ENCODE measurements at regions not wholly inside any gene's neighbourhood (a gene's known extent, or its start where the extent isn't known, plus 50 kb on each side); places are given as distances from the start of the nearest gene placed in this dataset.

DNA sequence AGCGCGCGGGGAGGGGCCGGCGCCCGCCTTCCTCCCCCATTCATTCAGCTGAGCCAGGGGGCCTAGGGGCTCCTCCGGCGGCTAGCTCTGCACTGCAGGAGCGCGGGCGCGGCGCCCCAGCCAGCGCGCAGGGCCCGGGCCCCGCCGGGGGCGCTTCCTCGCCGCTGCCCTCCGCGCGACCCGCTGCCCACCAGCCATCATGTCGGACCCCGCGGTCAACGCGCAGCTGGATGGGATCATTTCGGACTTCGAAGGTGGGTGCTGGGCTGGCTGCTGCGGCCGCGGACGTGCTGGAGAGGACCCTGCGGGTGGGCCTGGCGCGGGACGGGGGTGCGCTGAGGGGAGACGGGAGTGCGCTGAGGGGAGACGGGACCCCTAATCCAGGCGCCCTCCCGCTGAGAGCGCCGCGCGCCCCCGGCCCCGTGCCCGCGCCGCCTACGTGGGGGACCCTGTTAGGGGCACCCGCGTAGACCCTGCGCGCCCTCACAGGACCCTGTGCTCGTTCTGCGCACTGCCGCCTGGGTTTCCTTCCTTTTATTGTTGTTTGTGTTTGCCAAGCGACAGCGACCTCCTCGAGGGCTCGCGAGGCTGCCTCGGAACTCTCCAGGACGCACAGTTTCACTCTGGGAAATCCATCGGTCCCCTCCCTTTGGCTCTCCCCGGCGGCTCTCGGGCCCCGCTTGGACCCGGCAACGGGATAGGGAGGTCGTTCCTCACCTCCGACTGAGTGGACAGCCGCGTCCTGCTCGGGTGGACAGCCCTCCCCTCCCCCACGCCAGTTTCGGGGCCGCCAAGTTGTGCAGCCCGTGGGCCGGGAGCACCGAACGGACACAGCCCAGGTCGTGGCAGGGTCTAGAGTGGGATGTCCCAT lies 232.8 kb downstream of the SEC14L1 start:
- no peaks in the 10 kb centered on the region for H3K9me3 Mint-ChIP-seq (ENCODE audit: unreplicated experiment)
- H3K27ac Mint-ChIP-seq (ENCODE audit: unreplicated experiment): peak overlapping the region; percentile 90
- DNase-seq (ENCODE audit: extremely low spot score, unreplicated experiment): no peak
- TF ChIP-seq CTCF (IDR thresholded peaks at IDR 0.05): no peak
- peaks cover 80% of the 10 kb centered on the region for H3K4me1 Mint-ChIP-seq (ENCODE audit: unreplicated experiment)
- H3K27me3 Mint-ChIP-seq (ENCODE audit: unreplicated experiment): no peaks in the 10 kb centered on the region
- peak overlapping the region; percentile 96 for H3K4me3 Mint-ChIP-seq (ENCODE audit: unreplicated experiment)
- no peaks in the 10 kb centered on the region for H3K36me3 Mint-ChIP-seq (ENCODE audit: unreplicated experiment)

DNA sequence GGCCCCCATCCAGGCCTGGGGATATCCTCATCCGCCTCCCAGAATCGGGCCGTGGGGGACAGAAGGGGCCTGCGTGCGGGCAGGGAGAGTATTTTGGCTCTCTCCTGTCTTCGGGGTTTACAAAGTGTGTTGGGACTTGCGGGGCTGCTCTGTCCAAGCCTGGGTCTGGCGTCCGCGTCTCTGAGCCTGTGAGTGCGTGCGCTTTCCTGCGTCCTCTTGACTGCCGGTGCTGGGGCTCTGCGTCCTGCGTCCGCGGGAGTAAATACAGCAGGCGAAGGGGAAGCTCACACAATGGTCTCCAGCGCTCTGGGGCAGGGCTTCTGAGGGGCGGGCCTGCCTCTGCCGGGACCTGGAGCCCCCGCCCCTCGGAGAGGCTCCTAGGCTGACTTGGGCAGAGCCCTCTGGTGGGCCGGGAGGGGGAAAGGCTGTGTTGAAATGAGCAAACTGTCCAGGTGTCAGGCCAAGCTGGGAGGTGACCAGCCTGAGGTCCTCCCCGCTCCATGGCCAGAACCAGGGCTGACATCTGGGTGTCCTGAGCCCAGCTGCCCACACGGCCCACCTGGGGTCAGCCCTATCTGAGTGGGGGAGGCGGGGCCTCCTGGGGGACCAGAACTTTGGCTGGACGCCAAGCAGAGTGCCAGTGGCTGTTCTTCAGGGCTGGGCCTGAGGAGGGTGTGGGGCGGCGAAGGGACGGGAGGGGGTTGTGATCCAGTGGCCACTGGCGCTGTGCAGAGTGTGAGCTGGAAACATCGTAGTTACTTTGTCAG lies 233.6 kb downstream of the SEC14L1 start:
- Mint-ChIP-seq H3K27me3 (ENCODE audit: unreplicated experiment) (no peaks in the 10 kb centered on the region), H3K4me1 (ENCODE audit: unreplicated experiment) (peaks cover 79% of the 10 kb centered on the region), H3K36me3 (ENCODE audit: unreplicated experiment) (no peaks in the 10 kb centered on the region), H3K9me3 (ENCODE audit: unreplicated experiment) (no peaks in the 10 kb centered on the region), H3K4me3 (ENCODE audit: unreplicated experiment) (peak overlapping the region; percentile 96), H3K27ac (ENCODE audit: unreplicated experiment) (peak overlapping the region; percentile 90)
- TF ChIP-seq CTCF (IDR thresholded peaks at IDR 0.05): peak; percentile 51
- DNase-seq (ENCODE audit: extremely low spot score, unreplicated experiment): peak; percentile 91

- peaks cover 78% of the 10 kb centered on the region for H3K4me1 Mint-ChIP-seq (ENCODE audit: unreplicated experiment)
- H3K36me3 Mint-ChIP-seq (ENCODE audit: unreplicated experiment): no peaks in the 10 kb centered on the region
- H3K4me3 Mint-ChIP-seq (ENCODE audit: unreplicated experiment): peak overlapping the region; percentile 96
- H3K9me3 Mint-ChIP-seq (ENCODE audit: unreplicated experiment): no peaks in the 10 kb centered on the region
- no peak for DNase-seq (ENCODE audit: extremely low spot score, unreplicated experiment)
- peak overlapping the region; percentile 90 for H3K27ac Mint-ChIP-seq (ENCODE audit: unreplicated experiment)
- TF ChIP-seq CTCF (IDR thresholded peaks at IDR 0.05): no peak
- no peaks in the 10 kb centered on the region for H3K27me3 Mint-ChIP-seq (ENCODE audit: unreplicated experiment)
These were observed 234.5 kb downstream of the SEC14L1 start for GRCh38 chr17:77375108-77375916.

DNA sequence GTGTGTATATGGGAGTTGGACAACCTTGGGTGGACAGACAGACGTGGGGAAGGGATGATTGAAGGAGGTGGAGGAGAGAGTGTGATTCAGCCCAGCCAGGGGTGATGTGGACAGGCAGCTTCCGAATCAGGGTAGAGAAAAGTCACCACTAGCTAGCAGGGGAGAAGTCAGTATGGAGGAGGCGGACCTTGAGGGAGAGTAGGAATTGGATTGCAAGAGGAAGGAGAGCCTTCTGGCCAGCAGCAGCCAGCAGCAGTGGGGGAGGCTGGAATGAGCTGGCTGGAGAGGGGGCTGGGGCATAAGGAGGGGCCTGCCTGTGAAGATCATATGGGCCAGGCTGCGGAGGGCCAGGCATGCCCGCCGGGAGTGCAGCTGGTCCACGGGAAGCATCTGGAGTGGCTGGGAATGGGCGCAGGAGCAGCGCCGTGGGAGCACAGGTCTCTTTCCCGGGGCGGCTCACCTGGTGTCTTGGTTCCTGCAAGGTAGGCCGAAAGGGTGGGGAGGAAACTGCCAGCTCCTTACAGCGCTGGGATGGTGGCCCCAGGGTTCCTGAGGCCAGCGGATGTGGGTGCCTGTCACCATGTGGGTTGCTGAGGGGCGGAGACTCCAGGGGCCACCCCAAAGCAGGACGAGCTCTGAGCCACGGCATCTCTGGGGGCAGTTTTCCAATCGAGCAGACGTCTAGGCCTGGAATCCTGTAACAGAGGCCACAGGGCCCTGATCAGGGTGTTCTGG lies 235.3 kb downstream of the SEC14L1 start:
- Mint-ChIP-seq H3K36me3 (ENCODE audit: unreplicated experiment) (no peaks in the 10 kb centered on the region), H3K9me3 (ENCODE audit: unreplicated experiment) (no peaks in the 10 kb centered on the region), H3K4me3 (ENCODE audit: unreplicated experiment) (peak overlapping the region; percentile 96), H3K27ac (ENCODE audit: unreplicated experiment) (peak overlapping the region; percentile 90), H3K4me1 (ENCODE audit: unreplicated experiment) (peaks cover 78% of the 10 kb centered on the region), H3K27me3 (ENCODE audit: unreplicated experiment) (no peaks in the 10 kb centered on the region)
- DNase-seq (ENCODE audit: extremely low spot score, unreplicated experiment): no peak
- no peak for TF ChIP-seq CTCF (IDR thresholded peaks at IDR 0.05)

All from osteocyte (in vitro differentiated cells).